Neural cell (in vitro differentiated cells): ENCODE measurements at regions not wholly inside any gene's neighbourhood (a gene's known extent, or its start where the extent isn't known, plus 50 kb on each side); places are given as distances from the start of the nearest gene placed in this dataset.

Experiments
- H2AFZ ChIP-seq: fragments of 200-600, 300-800 bp; sonication (generic), shearing (Covaris generic); 2 replicates; pipeline ENCODE4 v1.6.0; 2014; ENCODE audit warnings: low read depth, mild to moderate bottlenecking, antibody characterized with exemption, low read length, moderate library complexity
- H3F3A ChIP-seq: fragments of 200-600 bp; shearing (Covaris generic); 2 replicates; pipeline ENCODE4 v1.6.1; 2016; ENCODE audit warnings: mild to moderate bottlenecking, moderate library complexity, mixed read lengths, antibody characterized with exemption, low read length; ENCODE audit not compliant: insufficient read depth, poor library complexity, severe bottlenecking
- H3K27ac ChIP-seq: fragments of 200-600, 300-800 bp; sonication (generic), shearing (Covaris generic); 2 replicates; pipeline ENCODE4 v1.5.1; 2014; ENCODE audit warnings: mild to moderate bottlenecking, low read length, moderate library complexity
- H3K27me3 ChIP-seq: fragments of 300-800, 200-600 bp; sonication (generic), shearing (Covaris generic); 2 replicates; pipeline ENCODE4 v1.6.0; 2014; ENCODE audit warnings: mild to moderate bottlenecking, low read depth, low read length, moderate library complexity; ENCODE audit not compliant: insufficient read depth
- H3K36me3 ChIP-seq: fragments of 300-800, 200-600 bp; sonication (generic), shearing (Covaris generic); 2 replicates; pipeline ENCODE4 v1.5.1; 2014; ENCODE audit warnings: mild to moderate bottlenecking, antibody characterized with exemption, low read length, moderate library complexity; ENCODE audit not compliant: insufficient read depth
- H3K4me2 ChIP-seq: fragments of 300-800, 200-600 bp; sonication (generic), shearing (Covaris generic); 2 replicates; pipeline ENCODE4 v1.6.0; 2014; ENCODE audit warnings: mild to moderate bottlenecking, low read length
- H3K4me3 ChIP-seq: fragments of 300-800, 200-600 bp; sonication (generic), shearing (Covaris generic); 2 replicates; pipeline ENCODE4 v1.5.1; 2014; ENCODE audit warnings: mild to moderate bottlenecking, low read length, moderate library complexity
- H3K79me2 ChIP-seq: fragments of 200-600 bp; shearing (Covaris generic); replicated peaks from 2 replicates; pipeline ENCODE4 v1.6.0; 2014; ENCODE audit warnings: mild to moderate bottlenecking, low read length, moderate library complexity; ENCODE audit not compliant: insufficient read depth
- H3K9ac ChIP-seq: fragments of 300-800, 200-600 bp; sonication (generic), shearing (Covaris generic); 2 replicates; pipeline ENCODE4 v1.6.1; 2016; ENCODE audit warnings: mild to moderate bottlenecking, low read length, mixed read lengths
- H3K9me2 ChIP-seq: fragments of 200-600 bp; shearing (Covaris generic); 2 replicates; pipeline ENCODE4 v1.6.1; 2016; ENCODE audit warnings: mild to moderate bottlenecking, low read length, mixed read lengths; ENCODE audit not compliant: insufficient read depth
- H3K9me3 ChIP-seq: fragments of 200-600, 300-800 bp; sonication (generic), shearing (Covaris generic); 2 replicates; pipeline ENCODE4 v1.6.1; 2016; ENCODE audit warnings: mild to moderate bottlenecking, mixed run types, low read length, moderate library complexity, mixed read lengths
- H4K20me1 ChIP-seq: fragments of 200-600 bp; shearing (Covaris generic); 2 replicates; pipeline ENCODE4 v1.6.1; 2016; ENCODE audit warnings: mild to moderate bottlenecking, mixed run types; ENCODE audit not compliant: insufficient read depth
- CTCF ChIP-seq: fragments of 450-650 bp; IDR thresholded peaks from 2 replicates; pipeline ENCODE4 v1.5.1; 2014; ENCODE audit warnings: antibody characterized with exemption, mild to moderate bottlenecking, moderate library complexity; ENCODE audit not compliant: poor library complexity, severe bottlenecking
- EP300 ChIP-seq: fragments of 450-650 bp; conservative IDR thresholded peaks from 2 replicates; pipeline ENCODE4 v1.6.1; 2014; ENCODE audit warnings: antibody characterized with exemption, mild to moderate bottlenecking, moderate library complexity; ENCODE audit not compliant: poor library complexity, severe bottlenecking
- EZH2 ChIP-seq: fragments of 200-600, 300-800 bp; shearing (Covaris generic), sonication (generic); IDR thresholded peaks from 2 replicates; pipeline ENCODE4 v1.6.1; 2014; ENCODE audit warnings: antibody characterized with exemption, low read length, borderline replicate concordance, mild to moderate bottlenecking; ENCODE audit not compliant: insufficient read depth, poor library complexity, severe bottlenecking
- MXI1 ChIP-seq: fragments of 450-650 bp; conservative IDR thresholded peaks from 2 replicates; pipeline ENCODE4 v1.6.1; 2014; ENCODE audit warnings: antibody characterized with exemption, mild to moderate bottlenecking; ENCODE audit not compliant: poor library complexity, severe bottlenecking
- POLR2AphosphoS5 ChIP-seq: IDR thresholded peaks from 2 replicates; pipeline ENCODE4 v1.6.1; 2012
- RAD21 ChIP-seq: fragments of 450-650 bp; conservative IDR thresholded peaks from 2 replicates; pipeline ENCODE4 v1.6.1; 2014; ENCODE audit warnings: antibody characterized with exemption, mild to moderate bottlenecking, moderate library complexity
- SMC3 ChIP-seq: fragments of 450-650 bp; conservative IDR thresholded peaks from 2 replicates; pipeline ENCODE4 v1.6.1; 2014; ENCODE audit warnings: antibody characterized with exemption, mild to moderate bottlenecking, moderate library complexity; ENCODE audit not compliant: poor library complexity
- TAF1 ChIP-seq: IDR thresholded peaks from 2 replicates; pipeline ENCODE4 v1.6.1; 2012; ENCODE audit warnings: low read depth
- TF ChIP-seq, protein P1 (sequence below): IDR thresholded peaks from 2 replicates; pipeline ENCODE4 v1.6.1; 2012; ENCODE audit warnings: borderline replicate concordance

DNA sequence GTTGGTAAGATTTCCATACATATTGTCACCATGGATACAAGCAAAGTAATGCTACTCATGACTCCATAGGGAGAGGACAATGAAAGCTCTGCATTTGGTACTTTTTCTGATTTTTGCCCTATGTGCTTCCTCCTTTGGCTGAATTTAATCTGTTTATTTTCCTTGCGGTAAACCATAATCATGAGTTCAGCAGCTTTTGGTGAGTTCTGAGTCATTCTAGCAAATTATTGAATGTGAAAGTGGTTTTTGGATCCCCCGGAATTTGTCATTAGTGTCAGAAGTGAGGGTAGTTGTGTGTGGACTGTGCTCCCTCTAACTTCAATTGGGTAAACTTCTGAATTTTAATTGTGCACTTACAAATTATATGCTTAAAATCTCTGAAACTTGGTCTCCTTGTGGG lies 170.3 kb downstream of the MOSPD2 start:
- H3K4me2 ChIP-seq = no peak overlapping the region
- H3F3A ChIP-seq = no peaks in the 10 kb centered on the region
- no peaks in the 10 kb centered on the region for H3K9me2 ChIP-seq
- no peak overlapping the region for H2AFZ ChIP-seq
- no peaks in the 10 kb centered on the region for H4K20me1 ChIP-seq
- no peaks in the 10 kb centered on the region for H3K9me3 ChIP-seq
- no peaks in the 10 kb centered on the region for H3K79me2 ChIP-seq
- no peaks in the 10 kb centered on the region for H3K27me3 ChIP-seq
- TF ChIP-seq POLR2AphosphoS5 = no peak
- no peak for TF ChIP-seq TAF1
- TF ChIP-seq MXI1 = no peak
- no peak for TF ChIP-seq SMC3
- TF ChIP-seq EZH2 = no peak
- TF ChIP-seq, protein P1, sequence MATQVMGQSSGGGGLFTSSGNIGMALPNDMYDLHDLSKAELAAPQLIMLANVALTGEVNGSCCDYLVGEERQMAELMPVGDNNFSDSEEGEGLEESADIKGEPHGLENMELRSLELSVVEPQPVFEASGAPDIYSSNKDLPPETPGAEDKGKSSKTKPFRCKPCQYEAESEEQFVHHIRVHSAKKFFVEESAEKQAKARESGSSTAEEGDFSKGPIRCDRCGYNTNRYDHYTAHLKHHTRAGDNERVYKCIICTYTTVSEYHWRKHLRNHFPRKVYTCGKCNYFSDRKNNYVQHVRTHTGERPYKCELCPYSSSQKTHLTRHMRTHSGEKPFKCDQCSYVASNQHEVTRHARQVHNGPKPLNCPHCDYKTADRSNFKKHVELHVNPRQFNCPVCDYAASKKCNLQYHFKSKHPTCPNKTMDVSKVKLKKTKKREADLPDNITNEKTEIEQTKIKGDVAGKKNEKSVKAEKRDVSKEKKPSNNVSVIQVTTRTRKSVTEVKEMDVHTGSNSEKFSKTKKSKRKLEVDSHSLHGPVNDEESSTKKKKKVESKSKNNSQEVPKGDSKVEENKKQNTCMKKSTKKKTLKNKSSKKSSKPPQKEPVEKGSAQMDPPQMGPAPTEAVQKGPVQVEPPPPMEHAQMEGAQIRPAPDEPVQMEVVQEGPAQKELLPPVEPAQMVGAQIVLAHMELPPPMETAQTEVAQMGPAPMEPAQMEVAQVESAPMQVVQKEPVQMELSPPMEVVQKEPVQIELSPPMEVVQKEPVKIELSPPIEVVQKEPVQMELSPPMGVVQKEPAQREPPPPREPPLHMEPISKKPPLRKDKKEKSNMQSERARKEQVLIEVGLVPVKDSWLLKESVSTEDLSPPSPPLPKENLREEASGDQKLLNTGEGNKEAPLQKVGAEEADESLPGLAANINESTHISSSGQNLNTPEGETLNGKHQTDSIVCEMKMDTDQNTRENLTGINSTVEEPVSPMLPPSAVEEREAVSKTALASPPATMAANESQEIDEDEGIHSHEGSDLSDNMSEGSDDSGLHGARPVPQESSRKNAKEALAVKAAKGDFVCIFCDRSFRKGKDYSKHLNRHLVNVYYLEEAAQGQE = no peak
- no peak for TF ChIP-seq CTCF
- TF ChIP-seq RAD21 = no peak
- TF ChIP-seq EP300 = no peak
- H3K4me3 ChIP-seq = no peak overlapping the region
- H3K36me3 ChIP-seq = no peaks in the 10 kb centered on the region
- H3K9ac ChIP-seq = no peak overlapping the region
- H3K27ac ChIP-seq = no peak overlapping the region

DNA sequence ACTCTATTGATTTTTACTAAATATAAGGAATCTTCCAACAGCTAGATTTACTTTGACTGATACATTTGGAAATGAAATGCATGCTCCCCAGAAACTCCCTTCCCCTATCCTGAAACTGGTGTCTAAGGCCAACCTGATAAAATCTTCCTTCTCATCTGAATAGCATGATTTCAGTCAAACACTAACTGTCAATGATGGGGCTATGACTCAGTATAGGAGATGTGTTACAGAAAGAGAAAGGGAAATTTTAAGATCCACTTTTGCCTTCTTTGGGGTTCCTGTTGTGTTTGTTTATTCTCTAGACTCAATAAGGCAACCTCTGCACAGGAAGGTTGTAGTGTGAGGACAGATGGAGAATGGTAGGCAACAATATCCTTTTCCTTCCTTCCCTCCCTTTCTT lies 160.7 kb downstream of the MOSPD2 start:
- no peaks in the 10 kb centered on the region for H3K79me2 ChIP-seq
- TF ChIP-seq RAD21 = no peak
- no peak for TF ChIP-seq SMC3
- TF ChIP-seq TAF1 = no peak
- TF ChIP-seq MXI1 = no peak
- TF ChIP-seq EP300 = no peak
- TF ChIP-seq POLR2AphosphoS5 = no peak
- TF ChIP-seq EZH2 = no peak
- TF ChIP-seq CTCF = no peak
- TF ChIP-seq, protein P1 = no peak
- no peak overlapping the region for H2AFZ ChIP-seq
- H3K4me3 ChIP-seq = no peak overlapping the region
- no peaks in the 10 kb centered on the region for H4K20me1 ChIP-seq
- no peaks in the 10 kb centered on the region for H3K9me3 ChIP-seq
- no peaks in the 10 kb centered on the region for H3K9me2 ChIP-seq
- H3F3A ChIP-seq = no peaks in the 10 kb centered on the region
- H3K4me2 ChIP-seq = no peak overlapping the region
- no peaks in the 10 kb centered on the region for H3K36me3 ChIP-seq
- no peak overlapping the region for H3K9ac ChIP-seq
- H3K27ac ChIP-seq = no peak overlapping the region
- H3K27me3 ChIP-seq = no peaks in the 10 kb centered on the region
